ENCODE measurements at regions not wholly inside any gene's neighbourhood (a gene's known extent, or its start where the extent isn't known, plus 50 kb on each side); places are given as distances from the start of the nearest gene placed in this dataset.

- ATAC-seq (ENCODE audit: low read depth in 2 of 2) (no peak), DNase-seq (no peak)
- Mint-ChIP-seq H3K27ac (no peak overlapping the region), H3K4me1 (peaks cover 0 to 8% (median 4%) of the 10 kb centered on the region in 4 donors), H3K4me3 (no peak overlapping the region), H3K36me3 (no peaks in the 10 kb centered on the region), H3K27me3 (peaks cover 9% of the 10 kb centered on the region), H3K9me3 (peaks cover 0 to 5% (median 0%) of the 10 kb centered on the region in 7 donors)
- Histone ChIP-seq H3K4me1 (ENCODE audit: control insufficient read depth, insufficient read depth, low read length, poor library complexity, severe bottlenecking) (no peaks in the 10 kb centered on the region), H3K27me3 (ENCODE audit: control insufficient read depth, insufficient read depth, low read length) (peaks cover 1% of the 10 kb centered on the region), H3K36me3 (ENCODE audit: control insufficient read depth, insufficient read depth, low read length) (no peaks in the 10 kb centered on the region), H3K27ac (ENCODE audit: insufficient read depth, low read length, poor library complexity, severe bottlenecking) (no peak overlapping the region), H3K4me3 (ENCODE audit: low read depth, low read length) (no peak overlapping the region), H3K9me3 (ENCODE audit: control insufficient read depth in 2 of 2, low read length in 2 of 2) (no peaks in the 10 kb centered on the region)
Measured at GRCh38 chr5:67364381-67364970, 167.9 kb upstream of the CD180 start.

- Histone ChIP-seq H3K4me1 (ENCODE audit: control insufficient read depth, insufficient read depth, low read length, poor library complexity, severe bottlenecking) (no peaks in the 10 kb centered on the region), H3K36me3 (ENCODE audit: control insufficient read depth, insufficient read depth, low read length) (no peaks in the 10 kb centered on the region), H3K4me3 (ENCODE audit: low read depth, low read length) (no peak overlapping the region), H3K9me3 (ENCODE audit: control insufficient read depth in 2 of 2, low read length in 2 of 2) (no peaks in the 10 kb centered on the region), H3K27ac (ENCODE audit: insufficient read depth, low read length, poor library complexity, severe bottlenecking) (no peak overlapping the region), H3K27me3 (ENCODE audit: control insufficient read depth, insufficient read depth, low read length) (peaks cover 1% of the 10 kb centered on the region)
- peaks cover 4% of the 10 kb centered on the region for H3K27me3 Mint-ChIP-seq
- peaks cover 0 to 5% (median 0%) of the 10 kb centered on the region in 7 donors for H3K9me3 Mint-ChIP-seq
- peaks cover 0 to 8% (median 4%) of the 10 kb centered on the region in 4 donors for H3K4me1 Mint-ChIP-seq
- H3K4me3 Mint-ChIP-seq = no peak overlapping the region
- no peak for DNase-seq
- H3K27ac Mint-ChIP-seq = no peak overlapping the region
- H3K36me3 Mint-ChIP-seq = no peaks in the 10 kb centered on the region
- ATAC-seq (ENCODE audit: low read depth in 2 of 2) = no peak
Measured at GRCh38 chr5:67363963-67364362, 167.4 kb upstream of the CD180 start.

- Mint-ChIP-seq H3K9me3 (peaks cover 0 to 7% (median 0%) of the 10 kb centered on the region in 7 donors), H3K4me1 (peaks cover 0 to 8% (median 4%) of the 10 kb centered on the region in 4 donors), H3K27ac (peak overlapping the region in 1 of 3 donors; percentile 22), H3K27me3 (no peaks in the 10 kb centered on the region), H3K36me3 (no peaks in the 10 kb centered on the region), H3K4me3 (no peak overlapping the region)
- no peaks in the 10 kb centered on the region for H3K9me3 ChIP-seq (ENCODE audit: control insufficient read depth in 2 of 2, low read length in 2 of 2)
- no peak for DNase-seq
- H3K4me1 ChIP-seq (ENCODE audit: control insufficient read depth, insufficient read depth, low read length, poor library complexity, severe bottlenecking) = no peaks in the 10 kb centered on the region
- no peaks in the 10 kb centered on the region for H3K36me3 ChIP-seq (ENCODE audit: control insufficient read depth, insufficient read depth, low read length)
- H3K27me3 ChIP-seq (ENCODE audit: control insufficient read depth, insufficient read depth, low read length) = peaks cover 3% of the 10 kb centered on the region
- no peak for ATAC-seq (ENCODE audit: low read depth in 2 of 2)
- no peak overlapping the region for H3K4me3 ChIP-seq (ENCODE audit: low read depth, low read length)
- H3K27ac ChIP-seq (ENCODE audit: insufficient read depth, low read length, poor library complexity, severe bottlenecking) = no peak overlapping the region
Measured at GRCh38 chr5:67363180-67363709, 166.6 kb upstream of the CD180 start.

GRCh38 chr5:67361932-67362729 lies 165.5 kb upstream of the CD180 start:
- no peaks in the 10 kb centered on the region for H3K9me3 ChIP-seq (ENCODE audit: control insufficient read depth in 2 of 2, low read length in 2 of 2)
- peaks cover 4% of the 10 kb centered on the region for H3K27me3 ChIP-seq (ENCODE audit: control insufficient read depth, insufficient read depth, low read length)
- peaks cover 0 to 7% (median 0%) of the 10 kb centered on the region in 7 donors for H3K9me3 Mint-ChIP-seq
- no peak for DNase-seq
- no peak for ATAC-seq (ENCODE audit: low read depth in 2 of 2)
- no peaks in the 10 kb centered on the region for H3K36me3 ChIP-seq (ENCODE audit: control insufficient read depth, insufficient read depth, low read length)
- no peak overlapping the region for H3K4me3 Mint-ChIP-seq
- H3K27me3 Mint-ChIP-seq = no peaks in the 10 kb centered on the region
- H3K27ac ChIP-seq (ENCODE audit: insufficient read depth, low read length, poor library complexity, severe bottlenecking) = no peak overlapping the region
- H3K4me1 Mint-ChIP-seq = peaks cover 0 to 8% (median 4%) of the 10 kb centered on the region in 4 donors
- no peak overlapping the region for H3K4me3 ChIP-seq (ENCODE audit: low read depth, low read length)
- H3K4me1 ChIP-seq (ENCODE audit: control insufficient read depth, insufficient read depth, low read length, poor library complexity, severe bottlenecking) = no peaks in the 10 kb centered on the region
- H3K36me3 Mint-ChIP-seq = no peaks in the 10 kb centered on the region
- H3K27ac Mint-ChIP-seq = no peak overlapping the region

GRCh38 chr5:67360047-67360446 lies 163.4 kb upstream of the CD180 start:
- no peaks in the 10 kb centered on the region for H3K36me3 Mint-ChIP-seq
- peaks cover 8% of the 10 kb centered on the region for H3K27me3 Mint-ChIP-seq
- no peak overlapping the region for H3K4me3 Mint-ChIP-seq
- Histone ChIP-seq H3K9me3 (ENCODE audit: control insufficient read depth in 2 of 2, low read length in 2 of 2) (no peaks in the 10 kb centered on the region), H3K36me3 (ENCODE audit: control insufficient read depth, insufficient read depth, low read length) (no peaks in the 10 kb centered on the region), H3K27me3 (ENCODE audit: control insufficient read depth, insufficient read depth, low read length) (peaks cover 4% of the 10 kb centered on the region), H3K4me1 (ENCODE audit: control insufficient read depth, insufficient read depth, low read length, poor library complexity, severe bottlenecking) (no peaks in the 10 kb centered on the region), H3K27ac (ENCODE audit: insufficient read depth, low read length, poor library complexity, severe bottlenecking) (no peak overlapping the region), H3K4me3 (ENCODE audit: low read depth, low read length) (no peak overlapping the region)
- DNase-seq = peak in 1 of 3 donors; percentile 19
- no peak overlapping the region for H3K27ac Mint-ChIP-seq
- H3K4me1 Mint-ChIP-seq = peaks cover 0 to 8% (median 4%) of the 10 kb centered on the region in 4 donors
- peaks cover 0 to 7% (median 0%) of the 10 kb centered on the region in 7 donors for H3K9me3 Mint-ChIP-seq
- no peak for ATAC-seq (ENCODE audit: low read depth in 2 of 2)

- H3K9me3 Mint-ChIP-seq = peaks cover 0 to 7% (median 0%) of the 10 kb centered on the region in 7 donors
- no peak overlapping the region for H3K4me3 Mint-ChIP-seq
- H3K4me1 Mint-ChIP-seq = peaks cover 0 to 8% (median 5%) of the 10 kb centered on the region in 4 donors
- no peak overlapping the region for H3K27ac ChIP-seq (ENCODE audit: insufficient read depth, low read length, poor library complexity, severe bottlenecking)
- H3K27ac Mint-ChIP-seq = no peak overlapping the region
- ATAC-seq (ENCODE audit: low read depth in 2 of 2) (no peak), DNase-seq (no peak)
- H3K9me3 ChIP-seq (ENCODE audit: control insufficient read depth in 2 of 2, low read length in 2 of 2) = no peaks in the 10 kb centered on the region
- peaks cover 3% of the 10 kb centered on the region for H3K27me3 ChIP-seq (ENCODE audit: control insufficient read depth, insufficient read depth, low read length)
- no peaks in the 10 kb centered on the region for H3K36me3 ChIP-seq (ENCODE audit: control insufficient read depth, insufficient read depth, low read length)
- H3K27me3 Mint-ChIP-seq = peaks cover 8% of the 10 kb centered on the region
- H3K4me1 ChIP-seq (ENCODE audit: control insufficient read depth, insufficient read depth, low read length, poor library complexity, severe bottlenecking) = no peaks in the 10 kb centered on the region
- H3K36me3 Mint-ChIP-seq = no peaks in the 10 kb centered on the region
- no peak overlapping the region for H3K4me3 ChIP-seq (ENCODE audit: low read depth, low read length)
Measured at GRCh38 chr5:67358186-67358585, 161.6 kb upstream of the CD180 start.

- Mint-ChIP-seq H3K4me1 (peaks cover 4 to 21% (median 11%) of the 10 kb centered on the region in 4 donors), H3K27me3 (peaks cover 16% of the 10 kb centered on the region), H3K36me3 (no peaks in the 10 kb centered on the region), H3K4me3 (no peak overlapping the region), H3K9me3 (peaks cover 0 to 7% (median 0%) of the 10 kb centered on the region in 7 donors), H3K27ac (no peak overlapping the region)
- H3K9me3 ChIP-seq (ENCODE audit: control insufficient read depth in 2 of 2, low read length in 2 of 2) = no peaks in the 10 kb centered on the region
- no peak overlapping the region for H3K27ac ChIP-seq (ENCODE audit: insufficient read depth, low read length, poor library complexity, severe bottlenecking)
- peaks cover 8% of the 10 kb centered on the region for H3K4me1 ChIP-seq (ENCODE audit: control insufficient read depth, insufficient read depth, low read length, poor library complexity, severe bottlenecking)
- H3K36me3 ChIP-seq (ENCODE audit: control insufficient read depth, insufficient read depth, low read length) = no peaks in the 10 kb centered on the region
- DNase-seq (no peak), ATAC-seq (ENCODE audit: low read depth in 2 of 2) (no peak)
- peaks cover 3% of the 10 kb centered on the region for H3K27me3 ChIP-seq (ENCODE audit: control insufficient read depth, insufficient read depth, low read length)
- H3K4me3 ChIP-seq (ENCODE audit: low read depth, low read length) = no peak overlapping the region
Measured at GRCh38 chr5:67355120-67355713, 158.6 kb upstream of the CD180 start.
